ENCODE measurements at regions not wholly inside any gene's neighbourhood (a gene's known extent, or its start where the extent isn't known, plus 50 kb on each side); places are given as distances from the start of the nearest gene placed in this dataset.
"Not testable (repeated sequence)": the region's sequence is repeated elsewhere in the genome, so short reads cannot be mapped to it uniquely, and the experiment has no call there.

DNA sequence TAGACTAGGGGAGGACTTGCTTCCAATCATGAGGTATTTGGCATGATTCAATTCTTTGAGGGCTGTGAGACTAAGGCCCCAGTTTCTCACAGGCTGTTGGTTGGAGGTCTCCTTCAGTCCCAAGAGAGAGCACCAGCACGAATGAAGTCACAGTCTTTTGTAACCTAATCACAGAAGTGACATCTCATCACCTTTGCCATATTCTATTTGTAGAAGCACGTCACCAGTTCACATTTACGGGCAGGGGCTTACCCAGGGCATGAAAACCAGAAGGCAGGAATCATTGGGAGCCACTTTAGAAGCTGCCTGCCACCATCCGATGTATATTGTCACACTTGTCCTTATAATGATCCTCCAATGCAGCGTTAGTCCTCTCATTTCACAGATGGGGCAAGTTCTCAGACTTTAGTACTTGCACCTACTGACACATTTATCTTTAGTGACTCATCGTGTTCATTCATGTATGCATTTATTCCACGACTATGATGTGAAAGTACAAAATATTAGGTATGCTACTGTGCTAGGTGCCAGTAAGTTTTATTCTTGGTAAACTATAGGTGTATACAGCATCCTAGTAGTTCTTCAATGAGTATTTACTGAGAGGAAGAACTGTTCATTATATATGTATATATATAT, 163.8 kb upstream of the PGRMC2 start:
- DNase-seq (ENCODE audit: low read depth): no peak

DNA sequence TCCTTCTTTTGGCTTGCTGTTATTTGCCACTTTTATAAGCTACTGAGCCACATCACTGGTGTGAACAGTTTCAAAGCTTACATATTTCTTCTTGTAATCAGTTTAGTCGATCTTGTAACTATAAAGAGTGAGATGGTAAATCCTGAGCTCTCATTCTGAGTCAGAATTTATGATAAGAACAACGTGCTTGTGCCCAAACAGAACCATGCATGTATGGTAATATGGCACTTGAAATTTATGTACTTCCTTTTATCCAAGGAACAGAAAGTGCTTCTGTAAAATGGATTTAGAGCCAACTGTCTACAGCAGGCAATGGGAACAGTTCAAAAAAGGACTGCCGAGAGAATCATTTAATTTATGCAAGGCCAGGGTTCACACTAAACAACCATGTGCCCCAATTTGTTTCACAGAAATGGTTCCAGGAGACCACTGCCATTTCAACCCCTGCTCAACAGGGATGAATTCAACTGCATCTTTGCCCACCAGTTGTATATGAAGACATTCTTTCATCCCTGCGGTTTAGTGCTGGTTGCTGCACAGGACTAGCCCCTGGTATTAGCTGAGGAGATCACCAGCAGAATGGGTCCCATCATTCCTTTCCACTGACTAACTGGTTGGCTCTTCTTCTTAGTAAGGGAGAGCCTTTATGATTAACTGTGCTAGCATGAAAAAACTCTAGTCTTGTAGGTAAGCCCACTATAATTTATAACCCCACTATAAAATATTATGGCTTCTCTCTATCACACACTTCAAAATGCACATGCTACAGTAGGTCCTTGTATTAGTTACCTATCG, 162.9 kb upstream of the PGRMC2 start:
- no peak for DNase-seq (ENCODE audit: low read depth)

DNA sequence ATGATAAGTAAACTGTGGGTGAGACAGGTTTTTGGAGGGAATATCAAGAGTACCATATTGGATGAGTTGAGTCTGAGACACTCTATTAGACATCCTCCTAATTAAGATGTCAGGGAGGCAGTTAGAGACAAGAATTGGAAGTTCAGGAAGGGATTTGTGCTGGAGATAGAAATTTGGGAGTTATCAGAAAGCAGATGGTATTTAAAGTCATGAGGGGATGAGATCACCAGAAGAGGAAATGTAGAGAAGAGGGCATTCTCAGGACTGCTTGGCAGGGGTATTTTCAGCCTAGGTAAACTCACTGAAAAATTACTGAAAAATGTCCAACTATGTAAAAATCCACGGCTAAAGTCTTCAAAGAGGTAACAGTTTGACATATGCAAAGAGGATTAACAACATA, 161.6 kb upstream of the PGRMC2 start:
- no peak for DNase-seq (ENCODE audit: low read depth)

DNA sequence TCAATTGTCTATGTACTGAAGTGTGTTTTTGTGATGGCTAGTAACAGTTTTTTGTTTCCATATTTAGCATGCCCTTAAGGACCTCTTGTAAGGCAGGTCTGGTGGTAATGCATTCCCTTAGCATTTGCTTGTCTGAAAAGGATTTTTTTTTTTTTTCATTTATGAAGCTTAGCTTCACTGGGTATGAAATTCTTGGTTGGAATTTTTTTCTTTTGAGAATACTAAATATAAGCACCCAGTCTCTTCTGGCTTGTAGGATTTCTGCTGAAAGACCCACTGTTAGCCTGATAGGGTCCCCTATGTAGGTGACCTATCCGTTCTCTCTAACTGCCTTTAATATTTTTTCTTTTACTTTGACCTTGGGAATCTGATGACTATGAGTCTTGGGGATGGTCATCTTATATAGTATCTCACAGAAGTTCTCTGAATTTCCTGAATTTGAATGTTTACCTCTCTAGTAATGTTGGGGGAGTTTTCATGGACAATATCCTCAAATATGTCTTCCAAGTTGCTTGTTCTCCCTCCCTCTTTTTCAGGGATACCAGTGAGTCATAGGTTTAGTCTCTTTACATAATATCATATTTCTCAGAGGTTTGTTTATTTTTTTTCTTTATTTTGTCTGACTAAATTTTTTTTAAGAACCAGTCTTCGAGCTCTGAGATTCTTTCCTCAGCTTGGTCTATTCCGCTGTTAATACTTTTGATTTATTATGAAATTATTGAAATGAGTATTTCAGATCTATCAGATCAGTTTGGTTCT, 157.1 kb upstream of the PGRMC2 start:
- DNase-seq (ENCODE audit: low read depth): no peak

DNA sequence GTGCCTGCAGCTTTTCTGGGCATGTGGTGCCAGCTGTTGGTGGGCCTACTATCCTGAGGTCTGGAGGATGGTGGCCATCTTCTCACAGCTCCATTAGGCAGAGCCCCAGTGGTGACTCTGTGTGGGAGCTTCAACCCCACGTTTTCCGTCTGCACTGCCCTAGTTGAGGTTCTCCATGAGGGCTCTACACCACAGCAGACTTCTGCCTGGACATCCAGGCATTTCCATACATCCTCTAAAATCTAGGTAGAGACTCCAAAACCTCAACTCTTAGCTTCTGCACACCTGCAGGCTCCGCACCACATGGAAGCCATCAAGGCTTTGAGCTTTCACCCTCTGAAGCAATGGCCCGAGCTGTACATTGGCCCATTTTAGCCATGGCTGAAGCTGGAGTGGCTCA, 153.3 kb upstream of the PGRMC2 start:
- no peak for DNase-seq (ENCODE audit: low read depth)

DNA sequence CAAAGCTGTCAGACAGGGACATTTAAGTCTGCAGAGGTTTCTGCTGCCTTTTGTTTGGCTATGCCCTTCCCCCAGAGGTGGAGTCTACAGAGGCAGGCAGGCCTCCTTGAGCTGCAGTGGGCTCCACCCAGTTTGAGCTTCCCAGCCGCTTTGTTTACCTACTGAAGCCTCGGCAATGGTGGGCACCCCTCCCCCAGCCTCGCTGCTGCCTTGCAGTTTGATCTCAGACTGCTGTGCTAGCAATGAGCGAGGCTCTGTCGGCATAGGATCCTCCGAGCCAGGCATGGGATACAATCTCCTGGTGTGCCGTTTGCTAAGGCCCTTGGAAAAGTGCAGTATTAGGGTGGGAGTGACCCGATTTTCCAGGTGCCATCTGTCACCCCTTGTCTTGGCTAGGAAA, 149.4 kb upstream of the PGRMC2 start:
- not testable (repeated sequence) for DNase-seq (ENCODE audit: low read depth)

DNA sequence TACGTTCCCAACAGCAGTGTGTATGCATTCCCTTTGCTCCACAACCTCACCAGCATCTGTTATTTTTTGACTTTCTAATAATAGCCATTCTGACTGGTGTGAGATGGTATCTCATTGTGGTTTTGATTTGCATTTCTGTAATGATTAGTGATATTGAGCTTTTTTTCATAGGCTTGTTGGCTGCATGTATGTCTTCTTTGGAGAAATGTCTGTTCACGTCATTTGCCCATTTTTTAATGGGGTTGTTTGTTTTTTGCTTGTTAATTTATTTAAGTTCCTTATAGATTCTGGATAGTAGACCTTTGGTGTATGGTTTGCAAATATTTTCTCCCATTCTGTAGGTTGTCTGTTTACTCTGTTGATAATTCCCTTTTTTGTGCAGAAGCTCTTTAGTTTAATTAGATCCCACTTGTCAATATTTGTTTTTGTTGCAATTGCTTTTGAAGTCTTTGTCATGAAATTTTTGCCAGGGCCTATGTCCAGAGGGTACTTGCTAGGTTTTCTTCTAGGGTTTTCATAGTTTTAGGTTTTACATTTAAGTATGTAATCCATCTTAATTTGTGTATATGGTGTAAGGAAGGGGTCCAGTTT, 141.5 kb upstream of the PGRMC2 start:
- DNase-seq (ENCODE audit: low read depth): not testable (repeated sequence)

DNA sequence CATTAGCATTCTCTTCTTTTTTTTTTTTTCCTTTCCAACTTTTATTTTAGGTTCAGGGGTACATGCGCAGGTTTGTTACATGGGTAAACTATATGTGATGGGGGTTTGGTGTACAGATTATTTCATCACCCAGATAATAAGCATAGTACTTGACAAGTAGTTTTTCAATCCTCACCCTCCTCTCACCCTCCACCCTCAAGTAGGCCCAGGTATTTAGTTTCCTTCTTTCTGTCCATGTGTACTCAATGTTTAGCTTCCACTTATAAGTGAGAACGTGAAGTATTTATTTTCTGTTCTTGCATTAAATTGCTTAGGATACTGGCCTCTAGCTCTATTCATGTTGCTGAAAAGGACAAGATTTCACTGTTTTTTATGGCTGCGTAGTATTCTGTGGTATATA, 140.8 kb upstream of the PGRMC2 start:
- no peak for DNase-seq (ENCODE audit: low read depth)

DNA sequence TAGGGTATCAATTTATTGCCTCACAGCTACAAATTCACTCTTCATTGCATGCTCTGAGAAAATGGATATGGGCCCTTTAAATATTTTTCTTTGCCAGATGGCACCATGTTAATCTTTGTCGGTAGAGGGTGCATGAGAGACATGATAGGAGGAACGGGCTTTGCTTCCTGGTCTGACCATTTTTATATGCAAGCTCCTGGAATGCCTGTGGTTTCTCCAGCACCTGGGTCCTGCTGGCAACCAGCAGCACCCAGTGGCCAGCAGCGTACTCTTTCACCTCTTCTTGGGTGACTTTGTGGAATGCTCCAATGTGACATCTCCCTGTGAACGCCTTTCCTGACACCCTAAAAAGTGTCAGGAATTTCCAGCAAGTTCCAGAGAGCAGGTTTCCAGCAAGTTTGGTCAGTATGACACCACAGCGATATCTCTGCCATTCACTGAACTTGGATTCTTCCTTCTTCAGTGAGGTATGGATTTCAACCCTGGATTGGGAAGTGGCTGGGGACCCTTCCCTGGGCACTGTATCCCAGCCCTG, 140.3 kb upstream of the PGRMC2 start:
- DNase-seq (ENCODE audit: low read depth): no peak

DNA sequence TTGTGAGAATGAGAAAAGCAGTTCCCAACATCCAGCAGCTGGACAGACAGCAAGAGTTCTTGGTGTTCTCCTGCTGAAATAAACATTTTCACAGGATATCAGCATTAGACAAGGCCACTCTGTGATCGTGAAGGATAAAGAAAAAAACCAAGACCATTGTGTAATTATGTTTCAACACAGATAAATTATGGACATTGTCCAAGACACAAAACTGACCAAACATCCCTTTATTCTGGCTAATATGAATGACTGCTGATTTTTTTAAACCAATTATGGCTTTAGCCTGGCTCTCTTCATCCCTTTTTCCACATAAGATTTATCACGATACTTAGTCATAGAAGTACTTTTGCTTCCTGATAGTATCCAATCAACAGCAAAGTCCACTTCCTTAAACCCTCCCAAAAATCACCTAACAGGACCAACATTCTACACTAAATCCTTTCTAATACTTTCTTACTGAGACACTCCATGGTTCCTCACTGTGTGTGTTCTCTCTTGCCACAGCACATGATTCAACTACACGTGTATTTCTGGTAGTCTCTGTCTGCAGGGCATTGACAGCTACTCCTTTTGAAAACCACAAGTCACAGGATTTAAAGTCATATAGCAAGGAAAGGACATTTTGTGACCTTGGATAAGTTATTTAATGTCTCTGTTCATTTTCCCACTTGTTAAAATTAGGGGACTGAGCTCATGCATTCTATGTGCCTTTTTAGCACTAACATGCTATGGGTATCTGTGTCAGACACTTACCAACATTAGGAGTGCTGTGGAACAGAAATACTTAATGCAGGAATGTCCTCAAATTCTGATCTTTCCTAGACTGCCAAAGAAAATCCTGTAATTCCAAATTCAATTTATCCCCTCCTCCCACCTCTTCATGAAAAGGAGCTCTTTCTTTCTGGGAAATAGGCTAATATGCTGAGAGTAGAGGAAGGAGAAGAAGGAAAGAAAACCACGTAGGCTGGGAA, 137.2 kb upstream of the PGRMC2 start:
- DNase-seq (ENCODE audit: low read depth): no peak

DNA sequence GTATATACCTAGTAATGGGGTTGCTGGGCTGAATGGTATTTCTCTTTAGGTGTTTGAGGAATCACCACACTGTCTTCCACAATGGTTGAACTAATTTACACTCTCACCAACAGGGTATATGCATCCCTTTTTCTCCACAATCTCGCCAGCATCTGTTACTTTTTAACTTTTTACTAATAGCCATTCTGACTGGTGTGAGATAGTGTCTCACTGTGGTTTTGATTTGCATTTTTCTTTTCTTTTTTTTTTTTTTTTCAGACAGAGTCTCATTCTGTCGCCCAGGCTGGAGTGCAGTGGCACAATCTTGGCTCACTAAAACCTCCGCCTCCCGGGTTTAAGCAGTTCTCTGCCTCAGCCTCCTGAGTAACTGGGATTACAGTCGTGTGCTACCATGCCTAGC, 134.7 kb upstream of the PGRMC2 start:
- not testable (repeated sequence) for DNase-seq (ENCODE audit: low read depth)

DNA sequence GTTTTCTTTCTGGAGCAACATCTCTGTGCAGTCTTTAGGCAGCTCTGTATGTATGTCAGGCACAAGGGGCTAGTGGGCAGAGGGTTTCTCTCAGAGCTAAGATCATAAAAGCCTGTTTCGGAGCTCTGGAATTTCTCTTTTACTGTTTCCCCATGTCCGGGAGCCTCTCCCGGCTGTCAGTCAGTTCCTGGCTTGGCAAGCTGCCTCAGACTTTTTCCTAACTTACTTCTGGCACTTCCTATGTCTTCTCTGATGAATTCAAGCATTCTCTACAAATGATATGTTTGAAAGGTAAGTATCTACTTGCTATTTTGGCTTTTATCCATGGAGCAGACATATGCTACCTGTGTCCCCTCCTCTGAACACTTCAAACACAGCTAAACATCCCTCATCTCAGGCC, 129.3 kb upstream of the PGRMC2 start:
- no peak for DNase-seq (ENCODE audit: low read depth)

DNA sequence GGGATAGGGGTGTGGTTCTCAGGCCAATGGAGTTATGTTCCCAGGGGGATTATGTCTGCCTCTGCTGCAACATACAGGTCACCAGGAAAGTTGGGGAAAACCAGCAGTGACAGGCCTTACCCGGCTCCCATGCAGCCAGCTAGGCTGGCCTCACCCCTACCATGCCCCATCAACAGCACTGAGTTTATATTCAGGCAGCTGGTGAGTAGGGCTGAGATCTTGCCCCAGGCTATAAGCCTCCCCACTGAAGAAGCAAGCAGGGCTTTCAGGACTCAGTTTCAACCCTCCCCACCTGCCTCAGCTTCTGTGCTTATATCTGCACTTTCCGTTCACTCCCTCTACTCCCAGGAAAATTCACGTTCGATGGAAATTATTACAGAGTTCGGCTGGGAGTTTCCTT, 122.4 kb upstream of the PGRMC2 start:
- no peak for DNase-seq (ENCODE audit: low read depth)

DNA sequence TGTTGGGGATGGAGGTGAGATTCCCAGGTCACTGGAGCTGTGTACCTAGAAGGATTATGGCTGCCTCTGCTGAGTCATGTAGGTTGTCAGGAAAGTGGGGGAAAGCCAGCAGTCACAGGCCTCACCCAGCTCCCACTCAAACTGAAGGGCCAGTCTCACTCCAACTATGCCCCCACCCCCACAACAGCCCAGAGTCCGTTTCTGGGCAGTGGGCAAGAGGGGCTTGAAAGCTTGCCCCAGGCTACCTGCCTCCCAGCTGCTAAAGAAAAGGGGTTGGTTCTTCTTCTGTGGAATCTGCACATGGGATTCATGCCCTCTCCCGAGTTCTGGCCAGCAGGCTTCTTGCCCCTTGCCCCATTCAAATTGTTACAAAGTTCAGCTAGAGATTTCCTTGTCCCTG, 116.0 kb upstream of the PGRMC2 start:
- no peak for DNase-seq (ENCODE audit: low read depth)

DNA sequence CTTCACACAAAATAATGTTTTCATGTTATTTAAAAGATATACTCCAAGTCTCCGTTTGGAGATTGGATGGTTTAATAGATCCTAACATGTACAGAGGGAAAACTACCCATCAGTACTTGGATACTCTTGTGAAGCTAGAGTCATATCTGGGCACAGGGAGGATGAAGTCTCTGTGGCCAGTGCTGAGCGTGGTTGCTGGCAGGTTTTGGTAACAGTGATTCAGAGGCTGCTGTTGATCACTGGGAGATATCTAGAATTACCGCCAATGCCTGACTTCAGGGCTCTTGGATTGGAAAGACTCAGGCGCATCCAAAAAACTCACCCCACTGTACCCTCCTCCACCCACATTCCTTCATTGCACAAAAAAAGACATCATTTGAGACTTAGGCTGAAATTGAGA, 107.2 kb upstream of the PGRMC2 start:
- no peak for DNase-seq (ENCODE audit: low read depth)

DNA sequence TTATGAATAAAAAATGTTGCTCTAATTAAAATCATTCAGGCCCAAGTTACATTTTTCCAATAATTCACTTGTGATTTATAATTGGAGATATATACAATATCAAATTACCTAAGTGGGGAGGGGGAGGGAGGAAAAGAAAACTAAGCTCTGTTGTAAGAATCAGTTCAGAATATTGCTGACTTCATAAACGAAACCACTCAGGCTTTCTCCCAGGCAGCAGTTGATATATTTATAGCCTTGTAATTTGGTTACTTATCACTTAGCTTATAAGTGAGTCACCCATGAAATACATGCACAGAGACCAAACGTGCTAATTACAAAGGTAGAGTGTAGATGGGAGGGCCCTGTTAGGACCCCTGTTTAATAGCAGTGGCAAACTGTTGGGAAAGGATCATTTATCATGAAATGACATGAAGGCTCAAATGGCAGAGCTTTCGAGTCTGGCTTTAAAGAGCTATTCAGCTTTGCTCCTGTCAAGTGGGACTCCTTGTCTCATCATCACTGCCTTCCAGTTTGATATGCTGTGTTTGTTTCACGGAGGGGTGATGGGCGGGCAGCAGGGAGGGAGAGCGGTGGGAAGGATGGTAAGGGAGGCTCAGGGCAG, 105.6 kb upstream of the PGRMC2 start:
- no peak for DNase-seq (ENCODE audit: low read depth)

DNA sequence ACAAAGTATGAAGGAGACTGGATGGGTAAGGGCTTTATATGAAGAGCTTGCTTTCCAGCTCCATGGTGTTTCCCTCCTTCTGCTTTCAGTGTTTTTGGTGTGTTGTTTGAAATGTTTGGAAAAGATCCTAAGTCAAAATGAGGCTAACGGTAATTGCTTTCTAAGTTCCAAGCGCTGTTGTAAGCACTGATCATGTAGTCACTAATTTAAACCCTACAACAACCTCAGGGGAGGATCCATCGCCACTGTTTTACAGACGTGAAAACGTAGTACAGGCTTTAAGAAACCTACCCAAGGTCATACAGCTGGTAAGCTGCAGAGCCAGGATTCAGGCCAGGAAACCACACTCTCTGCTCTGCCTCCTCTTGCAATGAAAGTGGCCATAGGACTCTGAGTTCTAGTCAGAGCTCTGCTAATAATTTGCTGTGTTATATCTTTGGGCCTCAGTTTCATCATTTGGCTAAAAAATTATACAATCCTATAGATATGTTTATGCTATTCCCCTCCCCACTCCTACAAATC, 102.9 kb upstream of the PGRMC2 start:
- DNase-seq (ENCODE audit: low read depth): no peak

DNA sequence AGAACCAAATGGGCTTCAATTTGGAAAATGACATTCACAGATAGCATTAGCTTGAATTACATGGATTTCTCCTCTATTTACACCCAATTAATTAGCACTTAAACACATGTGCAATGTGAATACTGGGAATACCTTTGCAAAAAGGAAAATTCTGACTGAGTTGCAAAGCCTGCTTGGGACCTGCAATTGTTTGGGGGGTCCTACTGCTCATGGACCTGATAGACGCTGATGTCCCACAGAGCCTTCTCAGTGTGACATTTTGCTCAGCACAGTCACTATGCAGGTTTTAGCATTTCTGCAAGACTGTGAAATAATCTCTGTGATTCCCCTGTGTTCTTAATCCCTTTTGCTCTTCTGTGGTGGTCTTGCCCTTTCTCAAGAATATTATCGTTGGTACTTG, 101.2 kb upstream of the PGRMC2 start:
- DNase-seq (ENCODE audit: low read depth): no peak

DNA sequence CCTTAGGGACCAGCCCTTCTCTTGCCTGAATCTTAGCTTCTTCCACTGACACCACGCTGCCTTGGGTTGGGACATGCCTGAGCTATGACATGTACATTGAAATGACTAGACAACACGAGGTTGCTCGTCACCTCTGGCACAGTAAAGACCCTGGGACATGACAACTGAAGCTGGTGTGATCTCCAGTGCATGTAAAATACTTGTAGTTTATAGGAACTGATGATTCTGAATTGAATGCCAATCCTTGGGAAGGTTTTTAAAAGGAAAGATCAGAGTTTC, 100.7 kb upstream of the PGRMC2 start:
- DNase-seq (ENCODE audit: low read depth): no peak

DNA sequence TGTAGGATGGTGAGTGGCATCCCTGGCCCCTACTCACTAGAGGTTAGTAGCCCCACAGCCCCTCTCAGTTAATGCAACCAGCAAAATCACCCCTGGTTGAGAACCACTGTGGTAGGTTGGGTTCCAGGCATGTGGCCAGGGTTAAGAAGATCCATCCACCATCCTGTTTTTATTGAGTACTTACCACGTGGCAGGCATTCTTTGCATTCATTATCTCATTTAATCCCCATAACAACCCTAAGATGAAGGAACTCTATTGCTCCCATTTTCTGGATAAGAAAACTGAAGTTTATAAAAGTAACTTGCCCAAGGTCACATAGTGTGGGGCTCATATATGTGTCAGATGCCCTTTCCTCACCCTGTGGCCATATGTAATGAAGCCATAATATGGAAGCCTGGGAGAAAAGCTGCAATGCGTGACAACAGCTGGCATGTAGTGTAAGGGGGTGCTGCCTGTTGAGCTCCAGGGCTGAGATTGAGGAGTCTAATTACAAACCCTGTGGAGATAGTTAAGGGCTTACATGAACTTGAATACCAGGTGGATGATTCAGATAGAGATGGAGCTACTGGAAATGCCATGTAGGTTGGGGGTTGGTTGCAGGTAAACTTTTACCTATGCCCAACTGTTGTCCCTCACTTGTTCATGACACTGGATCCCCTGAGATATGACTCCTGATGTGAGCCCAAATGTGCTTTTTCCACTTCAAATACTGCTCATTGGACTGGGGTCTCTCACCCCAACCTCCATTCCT, 100.2 kb upstream of the PGRMC2 start:
- no peak for DNase-seq (ENCODE audit: low read depth)
